ENCODE measurements at regions not wholly inside any gene's neighbourhood (a gene's known extent, or its start where the extent isn't known, plus 50 kb on each side); places are given as distances from the start of the nearest gene placed in this dataset.

- no peak overlapping the region for H2BK120ac ChIP-seq (ENCODE audit: low read depth, low read length)
- no peak overlapping the region for H4K8ac ChIP-seq (ENCODE audit: low read depth in 2 of 2, low read length in 2 of 2)
- ATAC-seq (ENCODE audit: low read depth) (no peak), DNase-seq (no peak)
- H2AFZ ChIP-seq (replicated peaks; ENCODE audit: low read length, poor library complexity), result no peak overlapping the region
- H3K4me3 ChIP-seq (ENCODE audit: insufficient read depth, low read depth, low read length), result no peak overlapping the region
- H3K9ac ChIP-seq (ENCODE audit: low read depth, low read length), result no peak overlapping the region
- H3K4me2 ChIP-seq (ENCODE audit: low read depth, low read length), result no peak overlapping the region
- peaks cover 7% of the 10 kb centered on the region; the same call in 1 of the 2 replicates for H3K4me1 ChIP-seq (ENCODE audit: control insufficient read depth, insufficient read depth, low read length)
- no peak overlapping the region for H3K14ac ChIP-seq (replicated peaks; ENCODE audit: low read depth, low read length)
- no peak overlapping the region; the same call in 1 of the 2 replicates for H2AK5ac ChIP-seq (ENCODE audit: low read depth, low read length)
- no peak overlapping the region for H3K4ac ChIP-seq (ENCODE audit: low read depth, low read length)
- H3K36me3 ChIP-seq (ENCODE audit: control insufficient read depth, insufficient read depth, low read length), result peaks cover 57% of the 10 kb centered on the region
- no TSS peak for BruUV-seq (replicated peaks)
- H2AK9ac ChIP-seq (replicated peaks; ENCODE audit: low read depth, low read length, poor library complexity), result no peak overlapping the region
- TF ChIP-seq NFE2L2 (IDR thresholded peaks at IDR 0.05; ENCODE audit: low read depth, low read length), result no peak
- TF ChIP-seq ELK1 (IDR thresholded peaks at IDR 0.05; ENCODE audit: borderline replicate concordance, low read depth, low read length), result no peak
- no peak for TF ChIP-seq CTCF (conservative IDR thresholded peaks at IDR 0.05; ENCODE audit: low read depth, low read length)
- no peak for TF ChIP-seq USF2 (IDR thresholded peaks at IDR 0.05; ENCODE audit: low read depth, low read length)
- no peak for TF ChIP-seq MAZ (IDR thresholded peaks at IDR 0.05; ENCODE audit: borderline replicate concordance, low read depth, low read length)
- no peak for TF ChIP-seq SMC3 (IDR thresholded peaks at IDR 0.05; ENCODE audit: low read depth, low read length)
- no peak for TF ChIP-seq MXI1 (IDR thresholded peaks at IDR 0.05; ENCODE audit: borderline replicate concordance, low read depth, low read length)
- TF ChIP-seq BHLHE40 (IDR thresholded peaks at IDR 0.05; ENCODE audit: low read depth, low read length), result no peak
- no peak for TF ChIP-seq RAD21 (IDR thresholded peaks at IDR 0.05; ENCODE audit: low read length)
- TF ChIP-seq POLR2A (IDR thresholded peaks at IDR 0.05; ENCODE audit: low read depth, low read length), result no peak
- H2BK5ac ChIP-seq (ENCODE audit: low read depth, low read length, poor library complexity, severe bottlenecking), result no peak overlapping the region
- H3K27ac ChIP-seq (ENCODE audit: insufficient read depth, low read length), result no peak overlapping the region
- H4K5ac ChIP-seq (ENCODE audit: low read depth, low read length), result no peak overlapping the region
- POLR2A ChIA-PET (ENCODE audit: unreplicated experiment), result no interaction called here
- WGBS, 2 experiments (ENCODE audit: extremely low coverage in 2 of 2, insufficient read length in 1 of 2), result 97% methylated on average over 28 of the region's 42 CpGs; no CpG with 5 or more reads in 1 of the 2 experiments
- dilution Hi-C loops (cut with HindIII; ENCODE audit: low sequenced_read_pairs, unreplicated experiment) (no loop called here), intact Hi-C loops (cut with micrococcal nuclease) (no loop called here), in situ Hi-C loops (cut with MboI; ENCODE audit: low sequenced_read_pairs) (no loop called here)
- no peak overlapping the region for H4K91ac ChIP-seq (ENCODE audit: insufficient read depth, low read depth, low read length)
- H3K18ac ChIP-seq (ENCODE audit: low read depth, low read length), result no peak overlapping the region
- no peak overlapping the region for H2BK20ac ChIP-seq (ENCODE audit: low read depth, low read length)
- no peaks in the 10 kb centered on the region for H3K9me3 ChIP-seq (ENCODE audit: control insufficient read depth, insufficient read depth, low read length)
- H3K27me3 ChIP-seq (ENCODE audit: control insufficient read depth, insufficient read depth, low read length), result no peaks in the 10 kb centered on the region
- no peak overlapping the region for H3K56ac ChIP-seq (ENCODE audit: extremely low read depth, insufficient read depth, low read length)
- no peak overlapping the region for H2BK15ac ChIP-seq (ENCODE audit: low read depth, low read length)
- H4K20me1 ChIP-seq (ENCODE audit: insufficient read depth, low read length), result peaks cover 56% of the 10 kb centered on the region
- H3K9me1 ChIP-seq (ENCODE audit: insufficient read depth, low read length), result peaks cover 9% of the 10 kb centered on the region
- H3K79me1 ChIP-seq (ENCODE audit: low read depth in 1 of 2, low read length in 2 of 2), result peaks cover 23 to 84% of the 10 kb centered on the region in 2 experiments
- CTCF ChIA-PET, result interaction anchor here (0.6 kb wide), 1 partner anchor 119 kb away, joined by 4 read pairs; no protein-coding TSS in a partner anchor
- H3K23ac ChIP-seq (ENCODE audit: low read depth, low read length), result no peak overlapping the region
Measured at GRCh38 chr12:124478985-124479645, 88.3 kb downstream of the NCOR2 start.

Measured in IMR-90 (cell line).